Kidney epithelial cell (primary cell): ENCODE measurements at regions not wholly inside any gene's neighbourhood (a gene's known extent, or its start where the extent isn't known, plus 50 kb on each side); places are given as distances from the start of the nearest gene placed in this dataset.
A peak's percentile ranks its signal among the peaks of the same experiment; 100 is the strongest.

Experiments
- DNase-seq: peaks from one replicate; pipeline ENCODE4 v3.0.0-alpha.2; 2010; ENCODE audit warnings: low read depth
- H3K27me3 ChIP-seq: 2 replicates; pipeline ENCODE4 v1.6.0; 2011; ENCODE audit warnings: low read length; ENCODE audit not compliant: control insufficient read depth, insufficient read depth
- H3K36me3 ChIP-seq: 2 replicates; pipeline ENCODE4 v1.5.1; 2011; ENCODE audit warnings: low read length; ENCODE audit not compliant: control insufficient read depth, insufficient read depth
- H3K4me3 ChIP-seq: 2 replicates; pipeline ENCODE4 v1.5.1; 2011; ENCODE audit warnings: low read depth, mild to moderate bottlenecking, control low read depth, low read length
- CTCF ChIP-seq: IDR thresholded peaks from 2 replicates; pipeline ENCODE4 v1.5.1; 2011; ENCODE audit warnings: mild to moderate bottlenecking, moderate library complexity, low read length, control low read depth, inconsistent platforms; ENCODE audit not compliant: insufficient read depth, poor library complexity, severe bottlenecking

- no peaks in the 10 kb centered on the region for H3K27me3 ChIP-seq
- TF ChIP-seq CTCF: no peak
- H3K36me3 ChIP-seq: no peaks in the 10 kb centered on the region
- H3K4me3 ChIP-seq: no peak overlapping the region
- DNase-seq: no peak
These were observed 782.8 kb downstream of the RAB28 start for GRCh38 chr4:12701384-12701783.

DNA sequence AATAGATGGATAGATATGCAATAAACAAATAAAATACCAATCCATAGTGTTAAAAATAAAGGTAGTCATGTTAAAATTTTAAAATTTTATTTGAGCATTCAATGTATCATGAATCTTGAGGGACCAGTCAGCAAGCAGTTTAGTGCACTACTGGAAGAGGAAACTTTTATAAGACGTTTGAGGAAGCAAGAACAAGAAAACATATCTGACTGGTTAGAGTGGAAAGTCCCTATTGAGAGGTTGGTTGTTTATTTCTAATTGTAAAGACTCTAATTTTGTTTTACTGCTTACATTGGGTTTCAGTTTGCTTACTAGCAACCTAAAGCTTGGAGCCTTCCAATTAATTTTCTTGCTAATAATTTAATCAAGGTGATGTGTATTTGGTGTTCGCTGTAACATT, 786.2 kb downstream of the RAB28 start:
- no peak for DNase-seq
- no peak for TF ChIP-seq CTCF
- H3K27me3 ChIP-seq: no peaks in the 10 kb centered on the region
- no peaks in the 10 kb centered on the region for H3K36me3 ChIP-seq
- no peak overlapping the region for H3K4me3 ChIP-seq

GRCh38 chr4:12692815-12693214, 791.3 kb downstream of the RAB28 start:
- H3K36me3 ChIP-seq: no peaks in the 10 kb centered on the region
- DNase-seq: no peak
- TF ChIP-seq CTCF: no peak
- H3K4me3 ChIP-seq: no peak overlapping the region
- H3K27me3 ChIP-seq: no peaks in the 10 kb centered on the region

- TF ChIP-seq CTCF: no peak
- Histone ChIP-seq H3K27me3 (no peaks in the 10 kb centered on the region), H3K36me3 (no peaks in the 10 kb centered on the region), H3K4me3 (no peak overlapping the region)
- DNase-seq: no peak
These were observed 793.0 kb downstream of the RAB28 start for GRCh38 chr4:12691168-12691567.

DNA sequence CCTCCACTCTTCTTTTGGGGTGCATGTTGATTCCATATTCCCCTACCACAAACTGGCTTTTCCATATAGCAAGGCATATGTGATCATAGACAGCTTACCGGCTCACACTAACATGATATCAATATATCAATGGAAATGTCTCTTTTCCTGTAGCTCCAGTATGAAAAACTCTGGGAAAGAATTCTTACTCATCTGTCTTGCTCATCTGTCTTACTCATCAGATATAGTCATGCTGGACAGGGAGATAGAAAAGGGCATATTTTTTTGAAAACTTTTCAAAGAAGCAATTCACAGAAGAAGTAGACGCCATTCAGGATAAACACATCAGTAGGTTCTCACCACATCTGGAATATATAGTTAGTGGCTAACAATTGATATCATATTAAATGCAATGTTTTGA, 794.7 kb downstream of the RAB28 start:
- no peaks in the 10 kb centered on the region for H3K27me3 ChIP-seq
- no peak overlapping the region for H3K4me3 ChIP-seq
- no peak for TF ChIP-seq CTCF
- DNase-seq: no peak
- H3K36me3 ChIP-seq: no peaks in the 10 kb centered on the region

DNA sequence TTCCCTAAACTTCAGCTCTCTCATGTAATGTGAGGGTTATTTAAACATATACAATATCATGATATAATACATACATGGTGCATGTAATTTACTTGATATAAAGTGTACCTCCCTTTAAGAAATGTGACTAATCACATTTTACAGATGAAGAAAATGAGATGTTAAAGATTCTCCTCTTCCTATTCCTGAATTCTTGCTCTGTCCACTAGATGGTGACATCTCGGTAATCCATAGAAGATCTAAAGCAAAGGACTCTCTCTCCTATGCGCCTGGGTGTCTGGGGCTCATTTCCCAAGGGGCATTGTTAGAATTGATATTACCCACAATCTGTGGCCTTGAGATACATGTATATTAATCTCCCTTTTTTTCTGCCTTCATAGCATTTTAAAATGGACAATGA, 804.9 kb downstream of the RAB28 start:
- no peak for DNase-seq
- no peaks in the 10 kb centered on the region for H3K36me3 ChIP-seq
- TF ChIP-seq CTCF: peak; percentile 24
- no peak overlapping the region for H3K4me3 ChIP-seq
- no peaks in the 10 kb centered on the region for H3K27me3 ChIP-seq
